PFSK-1 (cell line): ENCODE measurements at regions not wholly inside any gene's neighbourhood (a gene's known extent, or its start where the extent isn't known, plus 50 kb on each side); places are given as distances from the start of the nearest gene placed in this dataset.

ENCODE experiments used
- FOXP2 ChIP-seq: optimal IDR thresholded peaks from 2 replicates; pipeline ENCODE3; 2011; ENCODE audit warnings: borderline replicate concordance, control low read depth, inconsistent platforms; ENCODE audit not compliant: insufficient read depth; ENCODE audit errors: extremely low read length, extremely low read depth
- POLR2AphosphoS5 ChIP-seq: IDR thresholded peaks from 2 replicates; pipeline ENCODE4 v1.6.1; 2012; ENCODE audit warnings: low read depth, mild to moderate bottlenecking, control low read depth, low read length, moderate library complexity
- SIN3A ChIP-seq: IDR thresholded peaks from 2 replicates; pipeline ENCODE4 v1.6.1; 2012; ENCODE audit warnings: mild to moderate bottlenecking, low read length, moderate library complexity, borderline replicate concordance; ENCODE audit not compliant: insufficient read depth
- TAF1 ChIP-seq: IDR thresholded peaks from 2 replicates; pipeline ENCODE4 v1.6.1; 2012; ENCODE audit warnings: low read length, control low read depth, borderline replicate concordance; ENCODE audit not compliant: insufficient read depth
- TF ChIP-seq, protein P1 (sequence below), 2 experiments: IDR thresholded peaks; 2 replicates each; pipeline versions ENCODE4 v1.6.1 to v1.8.0; 2011 to 2012; ENCODE audit warnings: low read depth in 2 of 2, low read length in 2 of 2, control low read depth in 1 of 2, inconsistent platforms in 1 of 2, mild to moderate bottlenecking in 1 of 2, moderate library complexity in 1 of 2; ENCODE audit not compliant: insufficient read depth in 1 of 2

DNA sequence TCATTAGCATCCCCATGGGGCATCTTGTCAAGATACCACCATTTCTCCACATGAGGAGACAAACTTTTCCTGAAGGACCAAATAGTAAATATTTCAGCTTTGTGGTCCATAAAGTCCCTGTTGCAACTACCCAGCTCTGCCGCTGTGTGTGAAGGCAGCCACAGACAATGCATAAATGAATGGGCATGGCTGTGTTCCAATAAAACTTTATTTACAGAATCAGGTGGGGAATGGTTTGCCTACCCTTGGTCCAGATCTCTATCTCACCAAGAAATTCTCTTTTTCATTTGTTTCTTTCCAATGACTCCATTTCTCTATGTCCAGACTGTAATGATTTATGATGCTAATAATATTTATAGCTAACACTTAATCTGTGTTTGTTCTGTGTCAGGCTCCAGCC is 409.3 kb upstream of the TBX3 start:
- no peak for TF ChIP-seq TAF1
- TF ChIP-seq POLR2AphosphoS5, result no peak
- TF ChIP-seq, protein P1, sequence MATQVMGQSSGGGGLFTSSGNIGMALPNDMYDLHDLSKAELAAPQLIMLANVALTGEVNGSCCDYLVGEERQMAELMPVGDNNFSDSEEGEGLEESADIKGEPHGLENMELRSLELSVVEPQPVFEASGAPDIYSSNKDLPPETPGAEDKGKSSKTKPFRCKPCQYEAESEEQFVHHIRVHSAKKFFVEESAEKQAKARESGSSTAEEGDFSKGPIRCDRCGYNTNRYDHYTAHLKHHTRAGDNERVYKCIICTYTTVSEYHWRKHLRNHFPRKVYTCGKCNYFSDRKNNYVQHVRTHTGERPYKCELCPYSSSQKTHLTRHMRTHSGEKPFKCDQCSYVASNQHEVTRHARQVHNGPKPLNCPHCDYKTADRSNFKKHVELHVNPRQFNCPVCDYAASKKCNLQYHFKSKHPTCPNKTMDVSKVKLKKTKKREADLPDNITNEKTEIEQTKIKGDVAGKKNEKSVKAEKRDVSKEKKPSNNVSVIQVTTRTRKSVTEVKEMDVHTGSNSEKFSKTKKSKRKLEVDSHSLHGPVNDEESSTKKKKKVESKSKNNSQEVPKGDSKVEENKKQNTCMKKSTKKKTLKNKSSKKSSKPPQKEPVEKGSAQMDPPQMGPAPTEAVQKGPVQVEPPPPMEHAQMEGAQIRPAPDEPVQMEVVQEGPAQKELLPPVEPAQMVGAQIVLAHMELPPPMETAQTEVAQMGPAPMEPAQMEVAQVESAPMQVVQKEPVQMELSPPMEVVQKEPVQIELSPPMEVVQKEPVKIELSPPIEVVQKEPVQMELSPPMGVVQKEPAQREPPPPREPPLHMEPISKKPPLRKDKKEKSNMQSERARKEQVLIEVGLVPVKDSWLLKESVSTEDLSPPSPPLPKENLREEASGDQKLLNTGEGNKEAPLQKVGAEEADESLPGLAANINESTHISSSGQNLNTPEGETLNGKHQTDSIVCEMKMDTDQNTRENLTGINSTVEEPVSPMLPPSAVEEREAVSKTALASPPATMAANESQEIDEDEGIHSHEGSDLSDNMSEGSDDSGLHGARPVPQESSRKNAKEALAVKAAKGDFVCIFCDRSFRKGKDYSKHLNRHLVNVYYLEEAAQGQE (IDR thresholded peaks at IDR 0.05; ENCODE audit: insufficient read depth in 1 of 2, low read depth in 2 of 2, low read length in 2 of 2), result no peak
- TF ChIP-seq SIN3A, result no peak
- no peak for TF ChIP-seq FOXP2
